Ureter (tissue), 1 donor: ENCODE measurements at regions not wholly inside any gene's neighbourhood (a gene's known extent, or its start where the extent isn't known, plus 50 kb on each side); places are given as distances from the start of the nearest gene placed in this dataset.

ENCODE experiments used
- DNase-seq: peaks from one replicate; pipeline ENCODE4 v3.0.0-alpha.2; 2020; ENCODE audit warnings: low spot score
- donor health status: DM: yes; HTN: yes; CAD: no.

GRCh38 chr9:79501546-79501945, 70.2 kb upstream of the TLE4 start:
- DNase-seq = no peak

- no peak for DNase-seq
Measured at GRCh38 chr9:79507801-79508200, 64.0 kb upstream of the TLE4 start.

- no peak for DNase-seq
Measured at GRCh38 chr9:79512251-79512650, 59.5 kb upstream of the TLE4 start.
